Lung microvascular endothelial cell (primary cell): ENCODE measurements at regions not wholly inside any gene's neighbourhood (a gene's known extent, or its start where the extent isn't known, plus 50 kb on each side); places are given as distances from the start of the nearest gene placed in this dataset.
"Not testable (repeated sequence)": the region's sequence is repeated elsewhere in the genome, so short reads cannot be mapped to it uniquely, and the experiment has no call there.

ENCODE experiments used
- DNase-seq, 2 donors: peaks; one replicate each; pipeline versions ENCODE4 v3.0.0 to v3.0.0-alpha.2; 2010; ENCODE audit warnings: low read depth in 2 of 2

- no peak for DNase-seq
Measured at GRCh38 chr11:89545691-89546090, 54.5 kb upstream of the NOX4 start.

DNA sequence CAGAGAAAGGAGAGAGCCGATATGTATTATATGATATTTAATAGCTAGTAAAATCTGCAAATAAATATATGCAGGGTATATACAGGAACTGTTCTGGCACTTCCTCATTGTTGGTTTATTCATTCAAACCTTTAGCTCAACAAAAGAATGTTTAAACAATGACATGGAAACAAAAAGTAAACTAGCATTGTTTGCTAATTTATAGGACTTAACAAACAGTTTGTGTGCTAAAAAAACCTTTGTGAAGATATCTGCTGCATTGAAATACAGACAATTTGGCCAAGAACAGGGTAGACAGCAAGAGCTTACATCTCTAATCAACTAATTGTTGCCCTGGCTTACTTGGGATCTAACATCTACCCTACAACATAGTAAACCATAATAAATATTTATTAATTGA is 64.6 kb upstream of the NOX4 start:
- not testable (repeated sequence) for DNase-seq

DNA sequence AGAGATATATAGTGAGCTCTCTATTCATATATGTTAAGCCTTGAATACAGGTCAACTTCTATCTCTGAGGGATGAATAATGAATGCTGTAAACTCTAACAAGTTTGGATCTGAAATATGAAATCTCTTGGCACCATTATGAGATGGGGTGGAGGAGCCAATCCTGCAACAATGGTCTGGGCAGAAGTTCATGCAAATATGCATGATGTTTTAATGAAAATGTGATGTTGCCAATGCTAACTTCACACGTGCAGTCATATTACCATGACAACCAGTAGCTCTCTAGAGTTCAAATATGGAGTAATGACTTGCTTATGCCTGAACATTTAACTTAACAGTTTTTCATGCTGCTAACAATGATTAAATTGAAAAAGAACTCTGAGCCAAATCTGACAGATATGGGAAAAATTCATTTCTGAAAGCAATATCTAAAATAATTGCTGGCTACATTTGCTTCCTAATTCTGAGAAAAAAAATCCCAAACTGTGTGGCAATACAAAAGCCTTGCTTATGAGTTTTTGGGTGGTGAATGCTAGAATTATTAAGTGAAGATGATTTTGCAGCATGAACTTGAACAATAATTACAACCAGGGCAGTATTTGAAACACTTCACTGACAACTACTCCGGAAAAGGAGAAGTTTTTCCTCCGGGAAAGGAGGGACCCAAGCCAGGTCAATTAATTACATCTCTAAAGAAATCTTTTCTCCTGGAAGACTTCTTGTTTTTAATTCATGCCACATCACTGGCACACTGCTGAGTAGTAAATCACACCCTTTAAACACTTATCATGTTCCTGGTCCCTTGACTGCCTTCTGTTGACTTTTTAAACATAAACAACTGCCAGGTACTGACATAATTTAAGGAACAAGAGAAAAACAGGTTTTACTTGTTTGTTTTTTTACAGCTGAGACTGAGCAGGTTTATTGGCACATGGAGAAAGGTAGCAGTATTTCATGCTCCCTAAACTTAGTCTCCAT is 65.8 kb upstream of the NOX4 start:
- DNase-seq: peak; percentile 2

DNA sequence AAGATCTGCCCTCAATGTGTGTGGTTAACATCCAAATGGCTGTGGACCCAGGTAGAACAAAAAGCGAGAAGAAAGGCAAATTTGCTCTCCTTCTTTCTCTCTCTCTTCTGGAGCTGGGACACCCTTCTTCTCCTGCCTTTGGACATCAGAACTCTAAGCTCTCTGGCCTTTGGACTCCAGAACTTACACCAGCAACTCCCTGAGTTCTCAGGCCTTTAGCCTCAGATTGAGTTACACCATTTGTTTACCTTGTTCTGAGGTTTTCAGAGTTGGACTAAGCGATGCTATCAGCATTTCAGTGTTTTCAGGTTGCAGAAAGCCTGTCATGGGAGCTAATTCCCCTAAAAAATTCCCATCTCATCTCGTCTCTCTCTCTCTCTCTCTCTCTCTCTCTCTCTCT is 69.4 kb upstream of the NOX4 start:
- DNase-seq: not testable (repeated sequence)

- not testable (repeated sequence) for DNase-seq
Measured at GRCh38 chr11:89562731-89563130, 71.6 kb upstream of the NOX4 start.

DNA sequence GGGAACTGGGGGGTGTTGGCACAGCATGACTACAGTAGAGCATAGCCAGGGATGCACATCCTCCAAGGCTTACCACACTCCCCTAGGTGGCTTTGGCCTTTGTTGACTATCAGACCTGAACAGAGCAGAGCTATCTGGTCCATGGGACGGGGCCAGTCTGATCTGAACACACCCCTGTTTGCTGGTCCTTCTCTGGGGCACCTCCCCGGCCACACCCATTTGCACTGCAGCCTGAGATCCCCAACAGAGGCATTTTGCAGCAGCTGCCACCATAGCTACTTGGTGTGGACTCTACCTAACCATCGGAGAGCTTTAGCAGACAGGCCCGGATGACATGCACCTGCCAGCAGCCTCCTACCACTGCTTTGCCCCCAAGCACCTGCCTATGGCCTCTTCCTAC is 75.8 kb upstream of the NOX4 start:
- no peak for DNase-seq

- not testable (repeated sequence) for DNase-seq
Measured at GRCh38 chr11:89569387-89569786, 78.2 kb upstream of the NOX4 start.

DNA sequence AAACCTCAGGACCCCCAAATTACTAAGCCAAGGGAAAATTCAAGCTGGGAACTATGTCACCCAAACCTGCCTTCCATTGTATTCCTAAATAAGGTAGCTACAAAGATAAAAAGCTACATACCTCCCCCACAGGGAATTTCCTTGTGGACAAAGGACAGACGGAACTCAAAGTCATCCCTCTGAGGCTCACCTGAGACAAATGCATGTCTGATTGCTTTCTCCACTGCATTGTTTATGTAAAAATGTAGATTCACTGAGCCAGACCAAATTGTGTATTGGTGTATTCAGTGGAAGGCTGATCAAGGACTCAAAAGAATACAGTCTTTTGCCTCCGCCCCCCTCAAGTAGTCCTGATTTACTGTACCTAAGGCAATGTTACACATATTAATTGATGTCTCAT is 80.5 kb upstream of the NOX4 start:
- not testable (repeated sequence) for DNase-seq

DNA sequence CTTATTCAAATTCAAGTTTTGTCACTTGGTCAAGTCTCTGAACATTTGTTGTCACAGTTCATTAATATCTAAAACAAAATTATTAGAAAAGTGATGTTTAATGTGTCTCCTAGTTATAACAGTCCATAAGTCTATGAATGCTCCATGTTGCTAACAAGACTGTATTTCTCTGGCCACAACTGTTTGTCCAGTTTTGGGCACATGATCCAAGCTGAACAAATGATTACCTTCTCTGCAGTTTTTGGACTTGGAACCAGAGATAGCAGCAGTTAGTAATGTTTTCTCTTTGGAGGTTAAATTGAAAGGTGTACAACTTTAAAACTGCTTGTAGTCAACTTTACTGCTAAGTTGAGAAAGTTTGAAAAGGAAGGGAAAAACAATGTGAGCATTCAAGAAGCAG is 84.7 kb upstream of the NOX4 start:
- DNase-seq: not testable (repeated sequence)

- not testable (repeated sequence) for DNase-seq
Measured at GRCh38 chr11:89577428-89577827, 86.3 kb upstream of the NOX4 start.

- DNase-seq: no peak
Measured at GRCh38 chr11:89583580-89583979, 92.4 kb upstream of the NOX4 start.

DNA sequence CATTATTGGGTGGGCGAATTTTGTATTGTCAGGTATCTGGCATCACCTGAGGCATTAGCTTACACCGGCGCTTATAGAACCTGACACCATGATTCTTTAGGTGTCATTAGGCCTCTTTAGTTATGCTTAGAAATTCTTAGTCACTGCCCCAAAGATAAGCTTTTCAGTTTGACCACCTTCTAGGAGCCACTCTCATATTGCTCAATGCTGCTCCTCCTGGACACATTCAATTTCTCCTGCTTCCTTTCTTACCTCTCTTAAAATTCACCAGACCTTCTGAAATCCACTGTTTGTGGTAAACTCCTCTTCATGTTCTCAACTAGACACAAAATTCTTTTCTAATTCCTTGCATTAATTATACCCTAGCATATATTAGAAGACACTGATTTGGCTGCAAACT is 93.9 kb upstream of the NOX4 start:
- not testable (repeated sequence) for DNase-seq

DNA sequence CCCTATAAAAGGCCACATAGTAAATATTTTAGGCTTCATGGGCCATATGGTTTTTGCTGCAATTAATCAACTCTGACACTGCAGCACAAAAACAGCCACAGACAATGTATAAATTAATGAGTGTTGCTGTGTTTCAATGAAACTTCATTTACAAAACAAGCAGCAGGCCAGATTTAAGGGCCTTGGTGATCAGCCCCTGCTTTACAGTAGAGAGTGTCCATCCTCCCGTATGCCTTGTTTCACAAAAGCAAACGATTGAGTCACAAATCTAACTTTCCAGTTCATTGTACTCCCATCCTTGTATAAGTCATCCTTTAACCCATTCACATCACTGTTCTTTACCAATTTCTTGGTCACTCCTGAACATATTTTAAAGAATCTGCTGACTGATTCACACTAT is 94.3 kb upstream of the NOX4 start:
- not testable (repeated sequence) for DNase-seq

DNA sequence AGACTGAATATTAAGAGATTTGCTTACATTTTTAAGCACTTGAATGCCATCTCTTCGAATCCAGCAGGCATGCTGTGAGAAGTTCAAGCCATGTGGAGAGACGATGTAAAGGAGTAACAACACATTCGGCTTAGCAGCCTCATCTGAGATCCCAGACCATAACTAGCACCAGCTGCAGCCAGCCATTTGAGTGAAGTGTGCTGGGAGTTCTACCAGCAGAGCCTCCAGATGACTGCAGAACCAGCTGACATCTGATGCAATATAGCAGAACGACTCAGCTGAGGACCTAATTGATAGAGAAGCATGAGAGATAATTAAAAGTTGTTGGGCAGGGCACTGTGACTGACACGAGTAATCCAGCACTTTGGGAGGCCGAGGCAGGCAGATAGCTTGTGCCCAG is 98.2 kb upstream of the NOX4 start:
- not testable (repeated sequence) for DNase-seq

DNA sequence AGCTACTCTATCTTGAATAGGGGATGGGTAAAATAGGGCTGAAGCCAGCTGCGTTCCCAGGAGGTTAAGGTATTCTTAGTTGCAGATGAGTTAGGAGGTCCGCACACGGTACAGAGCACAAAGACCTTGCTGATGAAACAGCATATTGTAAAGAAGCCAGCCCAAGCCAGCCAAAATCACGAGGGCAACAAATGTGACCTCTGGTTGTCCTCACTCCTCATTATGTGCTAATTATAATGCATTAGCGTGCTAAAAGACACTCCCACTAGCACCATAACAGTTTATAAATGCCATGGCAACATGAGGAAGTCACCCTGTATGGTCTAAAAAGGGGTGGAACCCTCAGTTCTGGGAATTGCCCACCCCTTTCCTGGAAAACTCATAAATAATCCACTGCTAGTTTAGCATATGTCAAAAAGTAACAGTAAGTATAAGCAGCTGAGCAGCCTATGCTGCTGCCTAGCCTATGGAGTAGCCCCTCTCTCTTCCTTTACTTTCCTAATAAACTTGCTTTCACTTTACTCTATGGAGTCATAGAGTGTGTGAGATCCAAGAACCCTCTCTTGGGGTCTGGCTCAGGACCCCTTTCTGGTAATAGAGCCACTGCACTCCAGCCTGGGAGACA is 98.9 kb upstream of the NOX4 start:
- peak; percentile 15 to 52 for DNase-seq

DNA sequence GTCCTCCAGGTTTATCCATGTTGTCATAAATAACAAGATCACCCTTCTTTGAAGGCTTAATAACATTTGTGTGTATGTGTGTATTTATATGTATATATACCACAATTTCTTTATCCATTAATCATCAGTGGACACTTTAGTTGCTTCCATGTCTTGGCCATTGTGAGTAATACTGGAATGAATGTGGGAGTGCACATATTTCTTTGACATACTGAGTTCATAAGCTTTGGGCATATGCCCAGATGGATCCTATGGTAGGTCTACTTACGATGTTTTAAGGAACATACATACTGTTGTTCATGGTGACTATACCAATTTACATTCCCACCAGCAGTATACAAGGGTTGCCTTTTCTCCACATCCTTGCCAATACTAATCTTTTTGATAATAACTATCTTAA is 108.8 kb upstream of the TRIM77 start:
- DNase-seq: peak in 1 of 2 donors; percentile 74

DNA sequence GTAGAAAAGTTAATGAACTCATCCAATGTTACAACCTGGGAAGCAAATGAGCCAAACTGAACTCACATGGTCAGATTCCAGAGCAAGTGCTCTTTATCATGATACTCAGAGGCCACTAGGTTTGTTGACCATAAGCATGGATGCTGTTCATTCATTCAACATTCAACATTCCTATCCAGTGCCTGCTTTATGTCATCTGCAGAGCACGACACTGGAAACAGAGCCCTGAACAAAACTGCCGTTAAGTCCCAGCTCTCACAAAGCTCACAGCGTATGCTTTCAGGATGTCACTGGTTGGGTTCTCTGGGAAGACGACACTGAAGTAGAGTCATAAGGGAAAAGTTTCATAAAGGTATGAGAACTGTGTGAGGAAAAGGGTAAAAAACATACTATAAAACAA is 105.8 kb upstream of the TRIM77 start:
- DNase-seq: no peak

- peak; percentile 96 to 98 for DNase-seq
Measured at GRCh38 chr11:89606845-89607244, 103.3 kb upstream of the TRIM77 start.

- peak; percentile 23 to 67 for DNase-seq
Measured at GRCh38 chr11:89607497-89607896, 102.6 kb upstream of the TRIM77 start.

DNA sequence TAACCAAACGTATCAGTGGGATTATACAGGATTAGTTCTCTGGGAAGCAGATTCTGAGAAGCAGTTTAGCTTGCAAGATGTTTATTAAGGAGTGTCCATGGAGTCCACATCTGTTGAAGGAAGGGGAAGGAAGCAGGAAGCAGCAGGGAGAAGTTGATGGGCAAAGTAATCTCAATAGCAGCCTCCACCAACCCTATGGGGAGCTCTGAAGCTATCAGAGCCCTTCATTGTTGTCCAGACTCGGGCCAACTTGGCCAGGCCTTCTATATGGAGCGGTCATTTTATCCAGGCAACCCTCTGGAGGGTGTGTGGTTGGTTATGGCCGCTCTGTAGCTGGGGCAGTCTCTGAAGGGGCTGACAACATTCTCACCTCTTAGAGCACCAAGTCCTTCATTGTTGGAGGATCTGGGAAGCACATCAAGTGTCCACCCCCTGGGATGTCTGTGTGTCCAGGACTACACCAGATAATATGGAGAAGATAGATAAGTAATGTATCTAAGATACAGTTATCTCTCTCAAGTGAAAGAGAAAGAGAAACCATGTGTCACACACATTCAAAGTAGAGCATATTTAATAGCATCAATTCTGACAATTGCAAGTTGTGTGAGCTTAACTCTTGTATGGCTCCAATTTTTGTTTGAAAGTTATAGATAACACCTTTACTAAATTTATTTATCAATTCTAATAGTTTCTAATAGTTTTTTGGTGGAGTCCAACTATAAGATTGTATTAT is 101.7 kb upstream of the TRIM77 start:
- peak in 1 of 2 donors; percentile 63 for DNase-seq

GRCh38 chr11:89612096-89612495 is 98.0 kb upstream of the TRIM77 start:
- peak; percentile 59 to 62 for DNase-seq

GRCh38 chr11:89613911-89614310 is 96.2 kb upstream of the TRIM77 start:
- DNase-seq: peak in 1 of 2 donors; percentile 27
